Gastrocnemius medialis (tissue), 4 donors: ENCODE measurements at regions not wholly inside any gene's neighbourhood (a gene's known extent, or its start where the extent isn't known, plus 50 kb on each side); places are given as distances from the start of the nearest gene placed in this dataset.

Source experiments
- POLR2A ChIP-seq, 2 donors: fragments of 450-650 bp; IDR thresholded peaks; one replicate each; pipeline ENCODE4 v1.6.1; 2017; ENCODE audit warnings: antibody characterized with exemption in 2 of 2, mild to moderate bottlenecking in 2 of 2, moderate library complexity in 2 of 2
- TF ChIP-seq, protein P1 (sequence below), 5 experiments: fragments of 450-650 bp in 3 of 5; fragments of 200-600 bp in 2 of 5; sonication (generic) in 2 of 5; IDR thresholded peaks in 4 of 5; conservative IDR thresholded peaks in 1 of 5; 1 replicate in 4 of 5; 2 replicates in 1 of 5; pipeline ENCODE4 v1.5.1; 2016 to 2019; ENCODE audit warnings: antibody characterized with exemption in 5 of 5, mild to moderate bottlenecking in 3 of 5, moderate library complexity in 3 of 5

DNA sequence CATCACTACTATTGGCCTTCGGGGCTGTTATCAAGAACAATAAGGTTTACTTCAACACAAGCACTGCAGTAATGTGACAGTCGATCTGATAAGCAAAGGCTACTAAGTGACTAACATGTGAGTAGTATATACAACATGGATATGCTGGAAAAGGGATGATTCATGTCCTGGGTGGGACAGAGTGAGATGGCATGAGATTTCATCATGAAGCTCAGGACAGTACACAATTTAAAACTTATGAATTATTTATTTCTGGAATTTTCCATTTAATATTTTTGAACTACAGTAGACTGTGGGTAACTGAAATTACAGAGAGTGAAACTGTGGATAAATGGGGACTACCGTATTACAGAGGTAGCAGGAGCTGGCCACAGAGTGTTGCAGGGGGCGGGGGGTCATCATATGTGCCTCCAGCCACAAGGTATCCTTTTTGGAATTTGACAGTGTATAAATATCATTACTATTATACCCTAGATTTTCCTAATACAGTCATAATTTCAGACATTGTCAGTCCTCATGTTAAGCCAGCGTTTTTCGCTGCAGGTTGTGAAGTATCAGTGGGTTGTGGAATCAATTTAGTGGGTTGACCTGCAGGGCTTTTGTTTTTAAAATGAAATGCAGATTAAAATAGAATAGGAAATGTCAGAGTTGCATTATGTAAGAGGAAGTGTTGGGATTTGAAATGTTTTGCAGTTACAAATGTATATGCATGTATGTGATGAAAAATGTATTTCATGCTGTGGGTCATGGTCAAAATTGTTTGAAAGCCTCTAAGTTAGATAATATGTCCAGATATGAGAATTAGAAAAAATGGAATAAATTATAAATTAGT lies 148.0 kb upstream of the NUDT4 start:
- TF ChIP-seq, protein P1, sequence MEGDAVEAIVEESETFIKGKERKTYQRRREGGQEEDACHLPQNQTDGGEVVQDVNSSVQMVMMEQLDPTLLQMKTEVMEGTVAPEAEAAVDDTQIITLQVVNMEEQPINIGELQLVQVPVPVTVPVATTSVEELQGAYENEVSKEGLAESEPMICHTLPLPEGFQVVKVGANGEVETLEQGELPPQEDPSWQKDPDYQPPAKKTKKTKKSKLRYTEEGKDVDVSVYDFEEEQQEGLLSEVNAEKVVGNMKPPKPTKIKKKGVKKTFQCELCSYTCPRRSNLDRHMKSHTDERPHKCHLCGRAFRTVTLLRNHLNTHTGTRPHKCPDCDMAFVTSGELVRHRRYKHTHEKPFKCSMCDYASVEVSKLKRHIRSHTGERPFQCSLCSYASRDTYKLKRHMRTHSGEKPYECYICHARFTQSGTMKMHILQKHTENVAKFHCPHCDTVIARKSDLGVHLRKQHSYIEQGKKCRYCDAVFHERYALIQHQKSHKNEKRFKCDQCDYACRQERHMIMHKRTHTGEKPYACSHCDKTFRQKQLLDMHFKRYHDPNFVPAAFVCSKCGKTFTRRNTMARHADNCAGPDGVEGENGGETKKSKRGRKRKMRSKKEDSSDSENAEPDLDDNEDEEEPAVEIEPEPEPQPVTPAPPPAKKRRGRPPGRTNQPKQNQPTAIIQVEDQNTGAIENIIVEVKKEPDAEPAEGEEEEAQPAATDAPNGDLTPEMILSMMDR (IDR thresholded peaks at IDR 0.05 in 4 of 5, conservative IDR thresholded peaks at IDR 0.05 in 1 of 5), result no peak
- no peak for TF ChIP-seq POLR2A (IDR thresholded peaks at IDR 0.05)
